Ovary (tissue), 7 donors: ENCODE measurements at regions not wholly inside any gene's neighbourhood (a gene's known extent, or its start where the extent isn't known, plus 50 kb on each side); places are given as distances from the start of the nearest gene placed in this dataset.
"Not testable (repeated sequence)": the region's sequence is repeated elsewhere in the genome, so short reads cannot be mapped to it uniquely, and the experiment has no call there.

Source experiments
- DNase-seq, 5 donors: peaks; one replicate each; pipeline ENCODE4 v3.0.0-alpha.2; 2019 to 2020
- H3K27ac ChIP-seq, 2 donors: fragments of 200-600 bp; one replicate each; pipeline versions ENCODE4 v1.5.1 to v1.8.0; 2019 to 2022
- H3K27me3 ChIP-seq: fragments of 200-600 bp; one replicate; pipeline ENCODE4 v1.8.0; 2022
- H3K36me3 ChIP-seq: fragments of 200-600 bp; sonication (generic); one replicate; pipeline ENCODE4 v1.5.1; 2019
- H3K4me1 ChIP-seq: one replicate; pipeline ENCODE4 v1.8.1; 2013; ENCODE audit warnings: mild to moderate bottlenecking, moderate library complexity; ENCODE audit not compliant: insufficient read depth
- H3K4me3 ChIP-seq: fragments of 200-600 bp; sonication (generic); one replicate; pipeline ENCODE4 v1.5.1; 2017
- H3K9me3 ChIP-seq, 2 donors: fragments of 200-600 bp in 1 of 2; sonication (generic) in 1 of 2; one replicate each; pipeline versions ENCODE4 v1.5.1 to v1.8.1; 2013 to 2019; ENCODE audit warnings: mild to moderate bottlenecking in 1 of 2, moderate library complexity in 1 of 2
- CTCF ChIP-seq, 3 donors: fragments of 450-650 bp in 2 of 3; fragments of 200-600 bp in 1 of 3; IDR thresholded peaks; one replicate each; pipeline versions ENCODE4 v1.5.1 to v1.8.0; 2016 to 2022; ENCODE audit warnings: antibody characterized with exemption in 3 of 3, mild to moderate bottlenecking in 1 of 3
- EP300 ChIP-seq: sonication (generic); formaldehyde crosslinking; IDR thresholded peaks from one replicate; pipeline ENCODE4 v1.6.1; 2017; ENCODE audit warnings: antibody characterized with exemption
- POLR2A ChIP-seq: fragments of 450-650 bp; IDR thresholded peaks from one replicate; pipeline ENCODE4 v1.6.1; 2017; ENCODE audit warnings: antibody characterized with exemption, mild to moderate bottlenecking, moderate library complexity
- WGBS, 3 donors: extraction: QIAGEN DNeasy Blood & Tissue Kit in 1 of 3; methylation state at CpG; one replicate each; pipeline versions ENCODE4 v1.1.5 to v1.1.7; 2013 to 2017; 5-methylcytosine and 5-hydroxymethylcytosine counted together
- intact Hi-C, 4 donors: fragments of 100-400 bp; cut with DNase I; formaldehyde crosslinking; loops; one replicate each; pipeline versions ENCODE4 v1.11.0 to v1.15.1; 2022 to 2023
- donor health status: DM: no; HTN: no; CAD: no; lungs with moderate emphysema.
- donor health status: DM: no; HTN: no; CAD: no.
- donor health status: Bipolar disorder and iron deficiency.
- donor health status: DM: no; HTN: no; CAD: no.
- donor health status: DM: yes; HTN: yes; CAD: no.

GRCh38 chr12:107515446-107515958 lies 170.1 kb upstream of the PWP1 start:
- Histone ChIP-seq H3K36me3 (no peaks in the 10 kb centered on the region), H3K27me3 (no peaks in the 10 kb centered on the region), H3K27ac (no peak overlapping the region), H3K4me3 (no peak overlapping the region), H3K9me3 (no peaks in the 10 kb centered on the region), H3K4me1 (no peaks in the 10 kb centered on the region)
- 62 to 65% (median 62%) methylated on average over 2 of the region's 2 CpGs for WGBS, 3 donors
- no peak for DNase-seq
- TF ChIP-seq POLR2A (no peak), CTCF (IDR thresholded peaks at IDR 0.05) (no peak), EP300 (no peak)
- intact Hi-C loops = no loop called here

GRCh38 chr12:107517816-107518215 lies 167.8 kb upstream of the PWP1 start:
- H3K27ac ChIP-seq, H3K27me3 ChIP-seq, DNase-seq, H3K4me3 ChIP-seq, H3K4me1 ChIP-seq, intact Hi-C loops, H3K36me3 ChIP-seq, H3K9me3 ChIP-seq: not testable (repeated sequence)
- 88 to 94% (median 93%) methylated on average over 3 to 4 of the region's 4 CpGs for WGBS, 3 donors

- 80 to 93% (median 80%) methylated on average over 4 of the region's 4 CpGs for WGBS, 3 donors
- Histone ChIP-seq H3K4me3 (no peak overlapping the region), H3K27ac (no peak overlapping the region), H3K36me3 (no peaks in the 10 kb centered on the region), H3K27me3 (no peaks in the 10 kb centered on the region), H3K9me3 (no peaks in the 10 kb centered on the region), H3K4me1 (no peaks in the 10 kb centered on the region)
- DNase-seq = no peak
- TF ChIP-seq POLR2A (no peak), CTCF (IDR thresholded peaks at IDR 0.05) (no peak), EP300 (no peak)
- intact Hi-C loops = no loop called here
Observed at GRCh38 chr12:107518868-107519267, 166.7 kb upstream of the PWP1 start.

GRCh38 chr12:107519906-107520859 lies 165.4 kb upstream of the PWP1 start:
- WGBS, 3 donors = 82 to 85% (median 83%) methylated on average over 19 of the region's 19 CpGs

More at GRCh38 chr12:107519906-107520859, 165.4 kb upstream of the PWP1 start:
- DNase-seq = no peak
- no peak overlapping the region for H3K4me3 ChIP-seq
- no peak overlapping the region for H3K27ac ChIP-seq
- intact Hi-C loops = no loop called here
- H3K27me3 ChIP-seq = no peaks in the 10 kb centered on the region
- H3K9me3 ChIP-seq = no peaks in the 10 kb centered on the region
- H3K4me1 ChIP-seq = no peaks in the 10 kb centered on the region
- no peak for TF ChIP-seq CTCF (IDR thresholded peaks at IDR 0.05)
- TF ChIP-seq POLR2A = no peak
- no peak for TF ChIP-seq EP300
- H3K36me3 ChIP-seq = no peaks in the 10 kb centered on the region
